Effector memory CD8-positive, alpha-beta T cell (primary cell): ENCODE measurements at regions not wholly inside any gene's neighbourhood (a gene's known extent, or its start where the extent isn't known, plus 50 kb on each side); places are given as distances from the start of the nearest gene placed in this dataset.
"Not testable (repeated sequence)": the region's sequence is repeated elsewhere in the genome, so short reads cannot be mapped to it uniquely, and the experiment has no call there.

Experiments used
- ATAC-seq: fragments of 150-1000 bp; cut with Tn5 transposase; replicated peaks from 2 replicates; pipeline ENCODE4 v1.10.0; 2021; ENCODE audit warnings: mild to moderate bottlenecking, moderate library complexity
- DNase-seq, 3 experiments: peaks; one replicate each; pipeline ENCODE4 v3.0.0; 2021
- H3K27ac Mint-ChIP-seq, 2 donors: one replicate each; pipeline ENCODE4 v1.8.0; 2022; ENCODE audit warnings: mild to moderate bottlenecking in 2 of 2, mixed read lengths in 2 of 2, moderate library complexity in 2 of 2
- H3K27me3 Mint-ChIP-seq, 2 donors: one replicate each; pipeline ENCODE4 v1.8.0; 2022; ENCODE audit warnings: mixed read lengths in 2 of 2
- H3K36me3 Mint-ChIP-seq: one replicate; pipeline ENCODE4 v1.8.0; 2022; ENCODE audit warnings: mild to moderate bottlenecking, moderate library complexity, mixed read lengths; ENCODE audit not compliant: insufficient read depth
- H3K4me1 Mint-ChIP-seq, 2 donors: one replicate each; pipeline ENCODE4 v1.8.0; 2022; ENCODE audit warnings: low read depth in 2 of 2, mixed read lengths in 2 of 2
- H3K4me3 Mint-ChIP-seq, 2 donors: one replicate each; pipeline ENCODE4 v1.8.0; 2022; ENCODE audit warnings: mild to moderate bottlenecking in 2 of 2, mixed read lengths in 2 of 2, moderate library complexity in 2 of 2
- H3K9me3 Mint-ChIP-seq, 2 donors: one replicate each; pipeline ENCODE4 v1.8.0; 2022; ENCODE audit warnings: mixed read lengths in 2 of 2

DNA sequence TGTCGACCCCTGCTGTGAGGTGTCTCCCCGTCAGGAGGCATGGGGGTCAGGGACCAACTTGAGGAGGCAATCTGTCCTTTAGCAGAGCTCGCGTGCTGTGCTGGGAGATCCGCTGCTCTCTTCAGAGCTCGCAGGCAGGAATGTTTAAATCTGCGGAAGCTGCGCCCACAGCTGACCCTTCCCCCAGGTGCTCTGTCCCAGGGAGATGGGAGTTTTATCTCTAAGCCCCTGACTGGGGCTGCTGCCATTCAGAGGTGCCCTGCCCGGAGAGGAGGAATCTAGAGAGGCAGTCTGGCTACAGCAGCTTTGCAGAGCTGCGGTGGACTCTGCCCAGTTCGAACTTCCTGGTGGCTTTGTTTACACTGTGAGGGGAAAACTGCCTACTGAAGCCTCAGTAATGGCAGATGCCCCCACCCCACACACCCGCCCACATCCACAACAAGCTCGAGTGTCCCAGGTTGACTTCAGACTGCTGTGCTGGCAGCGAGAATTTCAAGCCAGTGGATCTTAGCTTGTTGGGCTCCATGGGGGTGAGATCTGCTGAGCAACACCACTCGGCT lies 133.1 kb downstream of the CENPC start:
- H3K36me3 Mint-ChIP-seq, DNase-seq, H3K27ac Mint-ChIP-seq, H3K4me1 Mint-ChIP-seq, H3K9me3 Mint-ChIP-seq, ATAC-seq, H3K4me3 Mint-ChIP-seq: not testable (repeated sequence)
- peaks cover 0 to 14% of the 10 kb centered on the region in 2 donors for H3K27me3 Mint-ChIP-seq

DNA sequence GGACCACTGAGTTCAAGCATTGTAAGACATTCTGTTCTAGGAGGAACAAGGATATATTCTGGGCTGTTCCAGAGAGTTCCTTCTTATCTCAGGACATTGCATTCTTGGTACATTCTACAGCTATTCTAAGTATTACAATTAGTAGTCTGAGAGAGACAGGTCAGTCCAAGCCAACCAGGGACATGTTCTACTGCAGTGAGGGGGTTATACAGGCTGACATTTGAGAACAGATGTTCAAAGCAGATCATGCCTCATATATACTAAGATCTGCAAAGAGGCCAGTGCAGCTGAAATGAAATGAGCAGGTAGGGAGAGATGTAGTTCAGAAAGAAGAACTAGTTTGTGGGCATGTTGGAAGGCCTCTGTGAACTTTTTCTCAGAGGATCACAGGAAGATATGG lies 142.0 kb downstream of the CENPC start:
- Mint-ChIP-seq H3K4me3 (no peak overlapping the region), H3K27me3 (no peaks in the 10 kb centered on the region), H3K36me3 (no peaks in the 10 kb centered on the region), H3K9me3 (no peaks in the 10 kb centered on the region), H3K27ac (no peak overlapping the region), H3K4me1 (no peaks in the 10 kb centered on the region)
- ATAC-seq (no peak), DNase-seq (no peak)

GRCh38 chr4:67401902-67402301 lies 143.4 kb downstream of the CENPC start:
- no peak overlapping the region for H3K27ac Mint-ChIP-seq
- H3K9me3 Mint-ChIP-seq = no peaks in the 10 kb centered on the region
- H3K36me3 Mint-ChIP-seq = no peaks in the 10 kb centered on the region
- no peaks in the 10 kb centered on the region for H3K27me3 Mint-ChIP-seq
- no peak for ATAC-seq
- DNase-seq = no peak
- H3K4me3 Mint-ChIP-seq = no peak overlapping the region
- no peaks in the 10 kb centered on the region for H3K4me1 Mint-ChIP-seq

- ATAC-seq (no peak), DNase-seq (no peak)
- H3K4me1 Mint-ChIP-seq = no peaks in the 10 kb centered on the region
- H3K36me3 Mint-ChIP-seq = no peaks in the 10 kb centered on the region
- no peak overlapping the region for H3K4me3 Mint-ChIP-seq
- H3K27me3 Mint-ChIP-seq = peaks cover 0 to under 1% of the 10 kb centered on the region in 2 donors
- H3K27ac Mint-ChIP-seq = no peak overlapping the region
- no peaks in the 10 kb centered on the region for H3K9me3 Mint-ChIP-seq
Observed at GRCh38 chr4:67397931-67398330, 147.4 kb downstream of the CENPC start.

DNA sequence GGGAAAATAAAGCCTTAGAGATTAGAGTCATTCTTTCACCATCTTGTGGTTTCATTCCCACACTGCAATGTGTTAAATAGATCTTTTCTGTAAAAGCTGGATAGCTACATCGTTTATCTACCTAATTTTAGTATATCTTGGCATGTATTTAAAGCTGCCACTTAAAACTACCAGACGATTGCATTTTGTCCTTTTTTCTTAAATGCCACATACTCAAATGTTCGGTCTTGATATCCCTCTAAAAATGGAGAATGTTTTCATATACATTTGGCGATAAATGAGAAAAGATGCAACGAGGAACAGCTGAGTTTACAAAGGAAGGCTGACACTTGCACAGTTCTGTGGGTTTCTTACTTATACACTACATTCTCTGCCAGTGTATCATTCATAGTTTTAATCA lies 148.3 kb downstream of the CENPC start:
- ATAC-seq (no peak), DNase-seq (no peak)
- Mint-ChIP-seq H3K36me3 (no peaks in the 10 kb centered on the region), H3K4me3 (no peak overlapping the region), H3K4me1 (no peaks in the 10 kb centered on the region), H3K27ac (no peak overlapping the region), H3K9me3 (no peaks in the 10 kb centered on the region), H3K27me3 (peaks cover 0 to 10% of the 10 kb centered on the region in 2 donors)

DNA sequence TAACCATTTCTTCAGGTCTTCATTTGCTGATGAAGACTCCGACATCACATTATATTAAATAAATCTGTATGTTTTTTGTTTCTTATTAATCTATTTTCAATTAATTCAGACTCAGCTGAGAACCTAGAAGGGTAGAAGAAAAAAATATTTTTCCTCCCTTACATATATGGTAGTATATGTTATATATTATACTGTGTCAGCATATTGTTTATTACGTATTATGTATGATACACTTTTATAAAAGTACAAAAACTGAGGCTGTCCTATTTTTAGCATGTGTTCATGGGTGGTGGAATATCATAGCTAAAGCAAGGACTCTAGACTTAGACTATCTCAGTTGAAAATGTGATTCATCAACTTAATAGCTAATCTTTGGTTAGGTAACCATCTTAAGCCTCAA lies 149.3 kb downstream of the CENPC start:
- Mint-ChIP-seq H3K27me3 (peaks cover 7 to 20% of the 10 kb centered on the region in 2 donors), H3K27ac (no peak overlapping the region), H3K9me3 (no peaks in the 10 kb centered on the region), H3K4me1 (no peaks in the 10 kb centered on the region), H3K4me3 (no peak overlapping the region), H3K36me3 (no peaks in the 10 kb centered on the region)
- DNase-seq (no peak), ATAC-seq (no peak)

- ATAC-seq = no peak
- DNase-seq = no peak
- Mint-ChIP-seq H3K9me3 (no peaks in the 10 kb centered on the region), H3K36me3 (no peaks in the 10 kb centered on the region), H3K27ac (no peak overlapping the region), H3K4me3 (no peak overlapping the region), H3K27me3 (peaks cover 7 to 22% of the 10 kb centered on the region in 2 donors), H3K4me1 (no peaks in the 10 kb centered on the region)
Observed at GRCh38 chr4:67394879-67395278, 150.4 kb downstream of the CENPC start.

DNA sequence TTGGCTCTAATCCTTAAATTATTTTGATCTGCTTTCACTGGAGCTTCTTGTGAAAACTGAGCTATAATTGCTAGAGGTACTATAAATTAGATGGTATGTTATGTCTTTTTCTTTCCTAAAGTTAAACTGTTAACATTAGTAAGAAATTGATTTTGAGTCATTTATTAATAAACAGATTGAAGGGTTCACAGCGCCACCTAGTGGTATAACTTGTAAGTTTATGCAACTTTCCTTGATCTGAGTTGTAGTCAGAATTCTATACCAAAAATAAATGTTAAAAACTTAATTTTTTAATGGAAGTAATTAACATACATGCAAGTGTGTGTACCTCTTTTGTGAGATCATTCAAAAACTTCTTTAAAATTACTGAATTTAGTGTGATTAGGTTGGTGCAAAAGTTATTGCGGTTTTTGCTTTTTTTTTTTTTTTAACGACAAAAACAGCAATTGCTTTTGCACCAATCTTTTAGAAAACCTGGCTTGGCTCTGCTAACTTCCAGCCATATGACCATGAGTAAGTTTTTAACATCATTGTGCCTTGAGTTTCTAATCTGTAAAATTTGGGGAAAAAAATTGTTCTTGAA lies 151.5 kb downstream of the CENPC start:
- H3K9me3 Mint-ChIP-seq = no peaks in the 10 kb centered on the region
- no peaks in the 10 kb centered on the region for H3K36me3 Mint-ChIP-seq
- H3K27ac Mint-ChIP-seq = no peak overlapping the region
- DNase-seq = peak in 2 of 3 experiments; percentile 2 to 4
- no peak for ATAC-seq
- peaks cover 7 to 22% of the 10 kb centered on the region in 2 donors for H3K27me3 Mint-ChIP-seq
- H3K4me1 Mint-ChIP-seq = no peaks in the 10 kb centered on the region
- H3K4me3 Mint-ChIP-seq = no peak overlapping the region

DNA sequence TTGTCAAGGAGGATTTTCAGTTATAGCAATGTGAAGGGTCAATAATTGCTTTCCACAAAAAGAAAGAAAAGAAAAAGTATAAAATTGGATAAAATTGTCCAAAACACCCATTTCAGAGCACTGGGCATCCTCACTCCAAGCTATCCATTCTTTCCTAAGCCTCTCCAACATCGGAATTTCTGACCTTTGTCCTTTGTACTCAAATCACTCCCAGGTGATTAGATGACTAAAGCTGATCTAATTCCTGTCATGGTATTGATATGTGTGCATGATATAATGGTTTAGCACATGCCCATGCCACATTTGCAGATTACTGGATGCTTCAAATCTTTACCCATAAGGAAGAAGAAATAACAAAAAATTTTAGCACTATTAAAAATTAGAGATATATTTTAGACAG lies 152.3 kb downstream of the CENPC start:
- H3K36me3 Mint-ChIP-seq = no peaks in the 10 kb centered on the region
- no peaks in the 10 kb centered on the region for H3K9me3 Mint-ChIP-seq
- DNase-seq = no peak
- H3K27me3 Mint-ChIP-seq = peaks cover 7 to 22% of the 10 kb centered on the region in 2 donors
- no peak overlapping the region for H3K27ac Mint-ChIP-seq
- no peaks in the 10 kb centered on the region for H3K4me1 Mint-ChIP-seq
- no peak for ATAC-seq
- no peak overlapping the region for H3K4me3 Mint-ChIP-seq

DNA sequence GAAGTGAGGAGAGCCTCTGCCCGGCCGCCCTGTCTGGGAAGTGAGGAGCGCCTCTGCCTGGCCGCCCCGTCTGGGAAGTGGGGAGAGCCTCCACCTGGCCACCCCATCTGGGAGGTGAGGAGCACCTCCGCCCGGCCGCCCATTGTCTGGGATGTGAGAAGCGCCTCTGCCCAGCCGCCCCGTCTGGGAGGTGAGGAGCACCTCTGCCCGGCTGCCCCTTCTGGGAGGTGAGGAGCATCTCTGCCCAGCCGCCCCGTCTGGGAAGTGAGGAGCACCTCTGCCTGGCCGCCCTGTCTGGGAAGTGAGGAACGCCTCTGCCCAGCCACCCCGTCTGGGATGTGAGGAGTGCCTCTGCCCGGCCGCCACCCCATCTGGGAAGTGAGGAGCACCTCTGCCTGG lies 163.9 kb downstream of the CENPC start:
- H3K36me3 Mint-ChIP-seq, H3K9me3 Mint-ChIP-seq, H3K4me3 Mint-ChIP-seq, H3K27ac Mint-ChIP-seq, H3K4me1 Mint-ChIP-seq, H3K27me3 Mint-ChIP-seq, DNase-seq, ATAC-seq: not testable (repeated sequence)

DNA sequence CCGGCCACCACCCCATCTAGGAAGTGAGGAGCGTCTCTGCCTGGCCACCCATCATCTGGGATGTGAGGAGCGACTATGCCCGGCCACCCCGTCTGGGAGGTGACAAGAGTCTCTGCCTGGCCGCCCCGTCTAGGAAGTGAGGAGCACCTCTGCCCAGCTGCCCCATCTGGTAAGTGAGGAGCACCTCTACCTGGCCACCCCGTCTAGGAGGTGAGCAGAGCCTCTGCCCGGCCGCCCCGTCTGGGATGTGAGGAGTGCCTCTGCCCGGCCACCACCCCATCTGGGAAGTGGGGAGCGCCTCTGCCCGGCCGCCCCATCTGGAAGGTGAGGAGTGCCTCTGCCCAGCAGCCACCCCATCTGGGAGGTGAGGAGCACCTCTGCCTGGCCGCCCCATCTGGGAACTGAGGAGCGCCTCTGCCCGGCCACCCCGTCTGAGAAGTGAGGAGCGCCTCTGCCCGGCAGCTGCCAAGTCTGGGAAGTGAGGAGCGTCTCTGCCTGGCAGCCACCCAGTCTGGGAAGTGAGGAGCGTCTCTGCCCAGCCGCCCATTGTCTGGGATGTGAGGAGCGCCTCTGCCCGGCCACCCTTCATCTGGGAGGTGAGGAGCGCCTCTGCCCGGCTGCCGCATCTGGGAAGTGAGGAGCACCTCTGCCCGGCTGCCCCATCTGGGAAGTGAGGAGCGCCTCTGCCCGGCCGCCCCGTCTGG lies 164.4 kb downstream of the CENPC start:
- H3K36me3 Mint-ChIP-seq, ATAC-seq, H3K4me1 Mint-ChIP-seq, H3K27ac Mint-ChIP-seq, H3K9me3 Mint-ChIP-seq, H3K4me3 Mint-ChIP-seq, H3K27me3 Mint-ChIP-seq, DNase-seq: not testable (repeated sequence)

DNA sequence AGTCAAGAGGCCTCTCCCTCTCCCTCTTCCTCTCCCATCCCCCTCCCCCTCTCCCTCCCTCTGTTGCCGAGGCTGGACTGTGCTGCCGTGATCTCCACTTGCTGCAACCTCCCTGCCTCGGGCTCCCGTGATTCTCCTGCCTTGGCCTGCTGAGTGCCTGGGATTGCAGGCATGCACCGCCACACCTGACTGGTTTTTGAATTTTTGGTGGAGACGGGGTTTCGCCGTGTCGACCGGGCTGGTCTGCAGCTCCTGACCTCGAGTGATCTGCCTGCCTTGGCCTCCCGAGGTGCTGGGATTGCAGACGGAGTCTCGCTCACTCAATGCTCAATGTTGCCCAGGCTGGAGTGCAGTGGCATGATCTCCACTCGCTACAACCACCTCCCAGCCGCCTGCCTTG lies 165.1 kb downstream of the CENPC start:
- Mint-ChIP-seq H3K9me3 (peaks cover 0 to 3% of the 10 kb centered on the region in 2 donors), H3K4me3 (no peak overlapping the region), H3K27ac (no peak overlapping the region), H3K36me3 (no peaks in the 10 kb centered on the region), H3K4me1 (no peaks in the 10 kb centered on the region), H3K27me3 (peaks cover 0 to 5% of the 10 kb centered on the region in 2 donors)
- ATAC-seq = no peak
- DNase-seq = no peak

DNA sequence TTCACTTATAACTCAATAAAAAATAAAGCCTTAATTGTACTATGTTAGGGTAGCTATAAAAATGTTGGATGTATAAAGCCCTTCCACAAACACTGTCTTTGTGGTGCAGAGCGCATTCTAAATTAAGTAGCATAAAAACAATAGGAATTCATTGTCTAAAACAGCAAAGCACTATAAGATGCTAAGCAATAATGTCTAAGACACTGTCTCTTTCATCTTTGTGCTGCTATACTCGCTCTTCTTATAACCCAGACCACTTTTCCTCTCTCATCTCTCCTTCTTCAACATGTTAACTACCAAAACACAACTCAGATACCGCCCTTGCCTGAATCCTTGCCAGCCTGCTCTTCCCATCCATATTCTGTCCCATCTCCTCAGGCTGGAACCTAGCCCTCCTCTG lies 170.0 kb downstream of the CENPC start:
- Mint-ChIP-seq H3K27me3 (peaks cover 0 to 3% of the 10 kb centered on the region in 2 donors), H3K4me1 (no peaks in the 10 kb centered on the region), H3K9me3 (peaks cover 0 to 1% of the 10 kb centered on the region in 2 donors), H3K4me3 (no peak overlapping the region), H3K36me3 (no peaks in the 10 kb centered on the region), H3K27ac (no peak overlapping the region)
- no peak for DNase-seq
- ATAC-seq = no peak

GRCh38 chr4:67371615-67372014 lies 173.7 kb downstream of the CENPC start:
- no peak overlapping the region for H3K27ac Mint-ChIP-seq
- no peak for DNase-seq
- H3K36me3 Mint-ChIP-seq = no peaks in the 10 kb centered on the region
- ATAC-seq = no peak
- H3K27me3 Mint-ChIP-seq = peaks cover 0 to 8% of the 10 kb centered on the region in 2 donors
- H3K4me3 Mint-ChIP-seq = no peak overlapping the region
- H3K9me3 Mint-ChIP-seq = peaks cover 0 to 1% of the 10 kb centered on the region in 2 donors
- no peaks in the 10 kb centered on the region for H3K4me1 Mint-ChIP-seq
